Stimulated activated CD8-positive, alpha-beta memory T cell treated with anti-CD3 and anti-CD28 coated beads, Interleukin-15, amount 100 ng/mL, for 1 hour (primary cell): ENCODE measurements at regions not wholly inside any gene's neighbourhood (a gene's known extent, or its start where the extent isn't known, plus 50 kb on each side); places are given as distances from the start of the nearest gene placed in this dataset.
"Not testable (repeated sequence)": the region's sequence is repeated elsewhere in the genome, so short reads cannot be mapped to it uniquely, and the experiment has no call there.

ENCODE experiments used
- DNase-seq: peaks from one replicate; pipeline ENCODE4 v3.0.0-alpha.2; 2020; ENCODE audit warnings: low read depth

DNA sequence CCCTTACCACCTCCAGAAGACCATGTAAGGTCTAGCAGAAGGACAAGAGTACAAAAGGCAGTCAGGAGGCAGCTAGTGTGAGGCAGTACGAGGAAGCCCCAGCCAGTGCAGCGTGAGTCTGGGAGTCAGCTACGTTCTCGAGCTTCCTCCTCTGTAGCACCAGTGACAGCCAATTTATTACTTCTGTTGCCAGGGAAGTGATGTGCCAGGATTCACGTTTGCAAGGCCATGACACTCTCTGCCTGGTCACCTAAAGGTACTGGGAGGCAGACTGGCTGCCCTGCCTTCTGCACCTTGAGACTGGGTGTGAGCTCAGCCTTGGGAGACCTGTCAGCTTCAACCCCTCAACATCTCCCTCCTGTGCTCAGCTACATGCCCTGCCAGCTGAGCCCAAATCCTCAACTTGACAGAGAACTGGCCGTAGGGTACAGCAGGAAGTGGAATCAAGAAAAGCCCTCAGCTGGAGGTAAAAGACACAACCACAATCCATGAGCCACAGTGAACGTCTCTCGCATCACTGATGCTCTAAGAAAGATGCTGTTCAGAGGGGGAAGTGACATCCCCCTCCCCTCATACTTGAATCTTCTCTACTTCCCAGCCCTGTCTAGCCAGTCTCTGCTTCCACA lies 182.5 kb upstream of the RGS6 start:
- no peak for DNase-seq

DNA sequence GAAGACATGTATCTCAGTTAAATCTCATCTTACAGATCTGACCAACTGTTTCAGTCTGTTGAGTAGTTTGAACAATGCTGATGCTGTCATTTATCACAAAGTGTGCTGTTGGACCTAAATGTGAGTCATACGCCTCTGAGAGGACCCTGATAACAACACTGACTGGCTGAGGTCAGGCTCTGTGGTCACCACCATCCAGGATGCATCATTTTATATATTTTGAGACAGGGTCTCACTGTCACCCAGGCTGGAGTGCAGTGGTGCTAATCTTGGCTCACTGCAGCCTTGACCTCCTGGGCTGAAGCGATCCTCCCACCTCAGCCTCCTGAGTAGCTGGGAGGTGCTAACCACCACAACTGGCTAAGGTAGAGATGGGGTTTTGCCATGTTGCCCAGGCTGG lies 181.0 kb upstream of the RGS6 start:
- DNase-seq, result no peak

DNA sequence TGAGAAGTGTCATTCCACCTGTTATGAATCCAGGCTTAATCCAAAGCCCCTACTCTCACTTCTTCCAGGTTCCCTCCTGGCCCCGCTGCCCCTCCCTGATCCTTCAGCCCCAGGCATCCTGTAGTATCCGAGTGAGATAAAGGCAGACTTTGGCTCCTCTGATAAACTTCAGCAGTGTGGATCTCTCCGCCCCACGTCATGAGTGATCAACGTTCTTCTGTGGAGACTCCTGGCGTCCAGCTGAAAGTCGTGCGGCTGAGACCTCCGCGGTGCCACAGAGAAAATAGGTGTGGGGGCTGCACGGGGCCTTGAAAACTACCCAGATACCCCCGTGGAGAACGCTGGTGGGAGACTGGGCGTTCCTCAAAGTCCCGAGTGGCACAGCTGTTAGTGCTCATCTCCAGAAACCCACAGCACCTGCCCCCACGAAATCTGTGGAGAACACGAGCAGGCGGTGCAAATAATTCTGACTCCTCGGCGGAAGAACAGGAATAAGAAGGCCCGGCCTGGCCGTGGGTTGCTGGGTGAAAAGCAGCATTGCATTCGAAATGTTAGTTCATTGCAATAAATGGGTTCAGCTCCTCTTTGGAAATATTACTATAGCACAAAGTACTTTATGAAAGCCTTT lies 180.0 kb upstream of the RGS6 start:
- DNase-seq, result no peak

GRCh38 chr14:71753126-71753830 lies 179.0 kb upstream of the RGS6 start:
- DNase-seq, result peak; percentile 51

- no peak for DNase-seq
These were observed 178.3 kb upstream of the RGS6 start for GRCh38 chr14:71753976-71754375.

DNA sequence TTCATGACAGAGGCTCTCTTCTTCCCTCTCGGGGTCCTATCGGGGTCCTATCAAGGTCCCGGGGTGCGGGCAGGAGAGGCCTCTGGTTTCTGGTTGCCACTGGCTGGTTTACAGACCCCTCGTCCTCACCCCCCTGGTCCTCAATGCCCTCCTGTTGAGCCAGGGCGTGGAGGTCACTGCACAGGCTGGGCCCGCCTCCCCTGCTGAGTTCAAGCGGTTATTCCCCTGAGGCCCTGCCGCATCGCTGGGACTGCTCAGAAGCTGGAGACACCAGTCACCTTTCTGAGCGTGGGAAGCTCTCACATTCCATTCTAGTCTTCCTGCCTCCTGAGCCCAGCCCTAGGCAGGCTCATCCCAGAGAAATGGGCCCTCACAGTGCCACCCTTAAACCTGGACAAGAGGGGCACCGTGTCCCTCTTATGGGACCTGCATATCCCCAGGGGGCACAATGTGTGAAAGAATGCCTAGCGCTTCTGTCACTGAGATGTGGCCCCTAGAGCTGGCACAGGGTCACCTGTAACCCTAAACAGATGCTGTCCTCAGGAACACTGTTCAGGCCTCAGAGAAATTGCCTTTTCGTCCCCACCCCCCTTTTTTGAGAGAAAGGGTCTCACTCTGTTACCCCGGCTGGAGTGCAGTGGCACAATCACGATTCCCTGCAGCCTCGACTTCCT lies 177.7 kb upstream of the RGS6 start:
- no peak for DNase-seq

- DNase-seq, result no peak
These were observed 173.8 kb upstream of the RGS6 start for GRCh38 chr14:71758229-71758951.

DNA sequence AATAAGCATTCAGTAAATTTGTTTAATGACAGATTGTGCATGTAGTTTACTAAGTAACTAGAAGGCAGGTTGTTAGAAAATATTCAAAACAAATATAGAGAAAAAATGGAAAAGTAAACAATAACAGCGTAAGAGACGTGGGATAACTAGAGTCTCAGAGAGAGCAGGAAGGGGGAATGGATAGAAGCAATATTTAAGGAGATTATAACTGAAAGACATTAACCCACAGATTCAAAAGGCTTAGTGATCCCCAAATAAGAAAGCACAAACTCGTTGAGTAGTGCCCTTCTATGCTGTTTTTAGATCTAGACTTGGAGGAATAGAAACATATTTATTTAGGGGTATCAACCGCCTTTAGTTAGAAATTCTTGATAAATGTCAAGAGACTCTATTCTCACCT lies 169.7 kb upstream of the RGS6 start:
- DNase-seq, result no peak

- DNase-seq, result no peak
These were observed 167.4 kb upstream of the RGS6 start for GRCh38 chr14:71764701-71765382.

- no peak for DNase-seq
These were observed 166.7 kb upstream of the RGS6 start for GRCh38 chr14:71765505-71765904.

DNA sequence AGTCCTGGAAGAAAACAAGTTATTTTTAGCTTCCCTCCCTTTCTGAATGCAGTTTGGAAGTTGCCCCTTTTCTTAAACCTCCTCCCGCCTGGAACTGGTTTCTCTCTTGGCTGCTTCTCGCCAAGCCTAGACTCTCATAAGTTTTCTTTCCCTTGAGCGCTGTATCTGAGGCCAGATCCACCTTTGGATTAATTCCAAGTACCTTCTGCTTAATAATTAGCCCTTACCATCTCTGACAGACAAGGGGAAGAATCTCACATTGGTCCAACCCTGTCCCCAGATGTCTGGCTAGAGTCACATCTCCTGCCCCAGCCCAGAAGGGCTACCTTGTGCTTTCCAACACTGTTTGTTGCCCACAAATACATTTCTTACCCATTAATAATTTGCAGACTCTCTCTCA lies 161.8 kb upstream of the RGS6 start:
- no peak for DNase-seq

DNA sequence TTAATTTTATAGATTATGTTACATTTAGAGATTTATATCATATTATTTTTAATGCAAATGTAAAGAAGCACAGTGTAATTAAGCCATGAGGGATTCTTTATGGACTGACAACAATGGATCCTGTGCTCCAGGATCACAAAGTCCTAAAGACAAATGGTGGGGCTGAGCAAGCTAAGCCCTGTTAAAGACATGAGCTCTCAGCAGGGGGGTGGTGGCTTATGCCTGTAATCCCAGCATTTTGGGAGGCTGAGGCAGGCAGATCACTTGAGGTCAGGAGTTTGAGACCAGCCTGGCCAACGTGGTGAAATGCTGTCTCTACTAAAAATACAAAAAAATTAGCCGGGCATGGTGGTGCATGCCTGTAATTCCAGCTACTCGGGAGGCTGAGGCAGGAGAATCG lies 160.8 kb upstream of the RGS6 start:
- not testable (repeated sequence) for DNase-seq

- not testable (repeated sequence) for DNase-seq
These were observed 160.2 kb upstream of the RGS6 start for GRCh38 chr14:71771996-71772395.

DNA sequence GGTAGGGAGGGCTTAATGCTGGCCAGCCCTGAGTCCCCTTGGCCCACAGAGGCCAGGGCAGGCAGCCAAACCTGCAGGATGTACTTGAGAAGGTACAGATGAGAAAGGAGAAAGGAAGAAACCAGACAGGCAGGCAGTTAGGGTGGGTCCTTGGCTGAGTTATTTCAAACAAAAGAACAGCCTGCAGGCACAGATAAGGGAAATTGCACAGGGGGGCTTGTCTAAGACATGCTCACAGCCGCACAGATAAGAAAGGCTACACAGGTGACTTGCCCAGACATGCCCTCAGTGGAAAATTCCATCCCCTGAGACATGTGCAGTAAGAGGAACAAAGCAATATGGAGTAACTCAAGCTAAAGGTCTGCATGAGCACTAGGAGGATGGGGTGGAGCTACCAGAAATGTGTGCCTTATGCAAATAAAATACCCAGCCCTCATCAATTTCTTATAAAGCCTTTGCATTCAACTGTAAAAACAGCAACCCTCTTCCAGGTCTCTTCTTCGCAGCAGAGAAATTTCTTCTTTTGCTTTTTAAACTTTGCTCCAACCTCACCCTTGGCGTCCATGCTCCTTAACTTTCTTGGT lies 158.2 kb upstream of the RGS6 start:
- no peak for DNase-seq

DNA sequence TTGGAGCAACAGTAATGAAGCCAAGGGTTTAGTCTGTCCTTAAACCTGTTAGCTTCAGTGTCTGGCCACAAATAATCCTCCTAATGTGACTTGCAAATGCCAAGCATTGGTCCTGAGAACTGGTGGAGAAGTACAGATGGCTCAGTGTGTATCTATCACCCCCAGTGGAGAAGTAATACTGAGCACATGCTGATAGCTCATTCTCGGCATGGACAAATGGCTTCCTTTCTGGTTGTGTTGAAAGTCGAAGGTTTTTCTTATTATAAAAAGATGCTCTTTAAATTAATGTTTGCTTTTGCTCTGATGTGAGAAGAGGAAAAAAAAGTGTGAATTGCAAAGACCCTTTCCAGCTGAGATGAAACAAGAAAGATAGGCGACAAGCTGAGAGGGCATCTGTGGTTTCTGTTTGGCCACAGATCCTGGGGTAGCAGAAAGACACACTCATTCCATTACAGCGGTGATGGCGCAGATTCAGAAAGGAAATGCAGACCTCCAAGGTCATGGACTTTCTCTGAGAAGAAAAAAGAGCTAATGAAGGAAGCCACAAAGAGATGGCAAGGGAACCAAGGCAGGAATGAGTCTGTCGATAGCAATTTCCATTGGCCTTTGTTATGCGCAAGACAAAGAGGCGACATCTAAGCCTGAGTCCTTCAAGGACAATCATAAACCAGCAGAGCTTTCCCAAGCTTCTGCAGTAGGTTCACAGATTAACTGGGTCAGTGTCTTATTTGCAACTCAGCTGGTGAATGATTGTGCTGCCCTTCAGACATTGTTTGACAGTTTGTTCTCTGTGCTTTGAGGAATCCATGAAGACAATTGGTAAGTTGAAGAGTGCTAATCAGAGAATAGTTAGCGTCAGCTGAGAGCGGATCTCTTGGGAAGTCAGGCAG lies 155.5 kb upstream of the RGS6 start:
- no peak for DNase-seq

DNA sequence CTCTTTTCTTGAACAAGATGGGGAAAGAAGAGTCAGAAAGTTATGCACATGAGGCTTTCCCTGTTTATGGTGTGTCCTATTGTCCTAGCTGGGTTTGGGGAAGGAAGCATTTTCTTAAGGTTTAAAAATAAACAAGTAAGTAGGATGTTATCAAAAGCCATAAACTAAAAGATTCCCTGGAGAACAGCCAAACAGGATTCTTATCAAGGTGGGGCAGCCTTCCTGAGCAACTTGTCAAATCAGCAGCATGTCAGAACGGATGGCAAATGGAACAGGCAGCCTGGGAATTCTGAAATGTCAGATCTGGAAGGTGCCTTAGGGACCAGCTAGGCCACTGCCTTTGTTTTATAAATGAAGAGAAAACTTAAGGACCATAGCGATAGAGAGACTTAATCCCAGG lies 152.2 kb upstream of the RGS6 start:
- DNase-seq, result no peak

DNA sequence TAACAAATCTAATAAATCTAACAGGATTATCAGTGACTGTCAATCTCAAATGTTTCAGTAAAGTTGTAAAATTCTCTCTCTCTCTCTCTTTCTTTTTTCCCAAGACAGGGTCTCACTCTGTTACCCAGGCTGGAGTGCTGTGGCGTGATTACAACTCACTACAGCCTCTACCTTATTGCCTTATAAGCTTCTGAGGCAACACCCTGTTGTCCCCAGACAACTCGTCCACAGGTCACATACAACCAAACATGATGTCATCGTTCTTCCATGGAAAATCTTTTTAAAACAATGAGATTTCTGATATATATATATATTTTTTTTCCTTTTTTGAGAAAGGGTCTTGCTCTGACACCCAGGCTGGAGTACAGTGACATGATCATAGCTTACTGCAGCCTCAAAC lies 151.4 kb upstream of the RGS6 start:
- DNase-seq, result no peak

- DNase-seq, result no peak
These were observed 149.1 kb upstream of the RGS6 start for GRCh38 chr14:71783088-71783487.

- DNase-seq, result no peak
These were observed 148.4 kb upstream of the RGS6 start for GRCh38 chr14:71783786-71784185.

GRCh38 chr14:71789005-71789404 lies 143.2 kb upstream of the RGS6 start:
- DNase-seq, result no peak
